ENCODE measurements at regions not wholly inside any gene's neighbourhood (a gene's known extent, or its start where the extent isn't known, plus 50 kb on each side); places are given as distances from the start of the nearest gene placed in this dataset.

GRCh38 chr5:159385536-159385935, 55.2 kb upstream of the IL12B start:
- no peak for DNase-seq (ENCODE audit: low spot score)

GRCh38 chr5:159386028-159386711, 55.9 kb upstream of the IL12B start:
- H3K4me3 ChIP-seq (ENCODE audit: severe bottlenecking) = no peak overlapping the region
- H3K9me3 ChIP-seq (ENCODE audit: severe bottlenecking) = peaks cover 11% of the 10 kb centered on the region
- no peaks in the 10 kb centered on the region for H3K27me3 ChIP-seq (ENCODE audit: insufficient read depth, poor library complexity, severe bottlenecking)
- no peak for TF ChIP-seq CTCF (IDR thresholded peaks at IDR 0.05; ENCODE audit: poor library complexity, severe bottlenecking)
- ATAC-seq (ENCODE audit: low read depth) = no peak
- no peaks in the 10 kb centered on the region for H3K4me1 ChIP-seq (ENCODE audit: insufficient read depth, poor library complexity, severe bottlenecking)
- no peak overlapping the region for H3K27ac ChIP-seq (ENCODE audit: poor library complexity, severe bottlenecking)
- no peaks in the 10 kb centered on the region for H3K36me3 ChIP-seq (ENCODE audit: low read depth)
- DNase-seq (ENCODE audit: low spot score) = no peak

More at GRCh38 chr5:159385536-159385935, 55.2 kb upstream of the IL12B start:
- no peaks in the 10 kb centered on the region for H3K27me3 ChIP-seq (ENCODE audit: insufficient read depth, poor library complexity, severe bottlenecking)
- H3K36me3 ChIP-seq (ENCODE audit: low read depth) = no peaks in the 10 kb centered on the region
- no peak for ATAC-seq (ENCODE audit: low read depth)
- no peaks in the 10 kb centered on the region for H3K4me1 ChIP-seq (ENCODE audit: insufficient read depth, poor library complexity, severe bottlenecking)
- H3K27ac ChIP-seq (ENCODE audit: poor library complexity, severe bottlenecking) = no peak overlapping the region
- no peak for TF ChIP-seq CTCF (IDR thresholded peaks at IDR 0.05; ENCODE audit: poor library complexity, severe bottlenecking)
- no peak overlapping the region for H3K4me3 ChIP-seq (ENCODE audit: severe bottlenecking)
- H3K9me3 ChIP-seq (ENCODE audit: severe bottlenecking) = peaks cover 11% of the 10 kb centered on the region

- Histone ChIP-seq H3K27ac (ENCODE audit: poor library complexity, severe bottlenecking) (no peak overlapping the region), H3K9me3 (ENCODE audit: severe bottlenecking) (no peaks in the 10 kb centered on the region), H3K4me1 (ENCODE audit: insufficient read depth, poor library complexity, severe bottlenecking) (no peaks in the 10 kb centered on the region), H3K4me3 (ENCODE audit: severe bottlenecking) (no peak overlapping the region), H3K36me3 (ENCODE audit: low read depth) (no peaks in the 10 kb centered on the region), H3K27me3 (ENCODE audit: insufficient read depth, poor library complexity, severe bottlenecking) (peaks cover 3% of the 10 kb centered on the region)
- no peak for DNase-seq (ENCODE audit: low spot score)
- no peak for ATAC-seq (ENCODE audit: low read depth)
- no peak for TF ChIP-seq CTCF (IDR thresholded peaks at IDR 0.05; ENCODE audit: poor library complexity, severe bottlenecking)
Measured at GRCh38 chr5:159392871-159393270, 62.6 kb upstream of the IL12B start.

- no peak for TF ChIP-seq CTCF (IDR thresholded peaks at IDR 0.05; ENCODE audit: poor library complexity, severe bottlenecking)
- Histone ChIP-seq H3K27ac (ENCODE audit: poor library complexity, severe bottlenecking) (no peak overlapping the region), H3K4me1 (ENCODE audit: insufficient read depth, poor library complexity, severe bottlenecking) (no peaks in the 10 kb centered on the region), H3K36me3 (ENCODE audit: low read depth) (no peaks in the 10 kb centered on the region), H3K27me3 (ENCODE audit: insufficient read depth, poor library complexity, severe bottlenecking) (peaks cover 3% of the 10 kb centered on the region), H3K9me3 (ENCODE audit: severe bottlenecking) (no peaks in the 10 kb centered on the region), H3K4me3 (ENCODE audit: severe bottlenecking) (no peak overlapping the region)
- ATAC-seq (ENCODE audit: low read depth) (no peak), DNase-seq (ENCODE audit: low spot score) (no peak)
Measured at GRCh38 chr5:159393854-159394274, 63.6 kb upstream of the IL12B start.

GRCh38 chr5:159395202-159395601, 64.9 kb upstream of the IL12B start:
- Histone ChIP-seq H3K27ac (ENCODE audit: poor library complexity, severe bottlenecking) (no peak overlapping the region), H3K27me3 (ENCODE audit: insufficient read depth, poor library complexity, severe bottlenecking) (peaks cover 3% of the 10 kb centered on the region), H3K36me3 (ENCODE audit: low read depth) (no peaks in the 10 kb centered on the region), H3K9me3 (ENCODE audit: severe bottlenecking) (no peaks in the 10 kb centered on the region), H3K4me1 (ENCODE audit: insufficient read depth, poor library complexity, severe bottlenecking) (no peaks in the 10 kb centered on the region), H3K4me3 (ENCODE audit: severe bottlenecking) (no peak overlapping the region)
- TF ChIP-seq CTCF (IDR thresholded peaks at IDR 0.05; ENCODE audit: poor library complexity, severe bottlenecking) = no peak
- DNase-seq (ENCODE audit: low spot score) (no peak), ATAC-seq (ENCODE audit: low read depth) (no peak)
